HCT116 (cell line): ENCODE measurements at regions not wholly inside any gene's neighbourhood (a gene's known extent, or its start where the extent isn't known, plus 50 kb on each side); places are given as distances from the start of the nearest gene placed in this dataset.

Experiments used
- ATAC-seq: fragments of 200-7000 bp; cut with Tn5 transposase; 2 replicates; pipeline ENCODE4 v1.9.1; 2020; ENCODE audit warnings: mild to moderate bottlenecking, moderate library complexity
- BruUV-seq: library from RNA; stranded (reverse); fragments of 400-500 nt; replicated peaks from 2 replicates; lab custom pipeline; 2021; lab: Mats Ljungman, UMichigan
- CTCF ChIA-PET: fragments of 300-600 bp; sonication (Branson Sonifier 250); formaldehyde crosslinking; loops from one replicate; lab custom pipeline; 2021; ENCODE audit warnings: antibody characterized with exemption; lab: Charles Lee
- POLR2A ChIA-PET: fragments of 300-600, 350-600 bp; sonication (Branson Sonifier 250); formaldehyde crosslinking; loops from one replicate; lab custom pipeline; 2021; ENCODE audit warnings: antibody characterized with exemption; lab: Charles Lee
- RAD21 ChIA-PET, 2 experiments: fragments of 300-600 bp; sonication (Branson Sonifier 250); formaldehyde crosslinking; loops; one replicate each; lab custom pipeline; 2023; ENCODE audit warnings: low total read pairs in 2 of 2; ENCODE audit not compliant: uncharacterized antibody in 2 of 2, unreplicated experiment in 2 of 2, low non-redundant PET in 1 of 2; lab: Charles Lee
- DNase-seq: peaks from one replicate; pipeline ENCODE4 v3.0.0-alpha.2; 2010; ENCODE audit warnings: low read depth, low spot score
- H2AFZ ChIP-seq: fragments of 200-600 bp; shearing (Covaris generic), sonication (generic); 2 replicates; pipeline ENCODE4 v1.6.1; 2017; ENCODE audit warnings: low read depth, mixed run types, mixed read lengths, antibody characterized with exemption, low read length; ENCODE audit not compliant: poor library complexity, severe bottlenecking
- H3K27ac ChIP-seq: 2 replicates; pipeline ENCODE4 v1.5.1; 2012; ENCODE audit warnings: low read depth, low read length
- H3K27me3 ChIP-seq: fragments of 200-600 bp; sonication (generic); 2 replicates; pipeline ENCODE4 v1.6.1; 2016; ENCODE audit warnings: mixed run types, low read length, mixed read lengths; ENCODE audit not compliant: insufficient read depth
- H3K36me3 ChIP-seq, 2 experiments: fragments of 200-500 bp in 1 of 2; fragments of 200-600 bp in 1 of 2; sonication (Bioruptor generic) in 1 of 2; sonication (generic) in 1 of 2; 2 replicates each; pipeline versions ENCODE4 v1.5.1 to v1.6.1; 2014 to 2016; ENCODE audit warnings: low read length in 2 of 2, inconsistent platforms in 1 of 2, mixed read lengths in 1 of 2, mixed run types in 1 of 2; ENCODE audit not compliant: insufficient read depth in 2 of 2, control insufficient read depth in 1 of 2
- H3K4me1 ChIP-seq, 2 experiments: fragments of 200-600 bp in 1 of 2; sonication (generic) in 1 of 2; 2 replicates each; pipeline versions ENCODE4 v1.5.1 to v1.6.1; 2012 to 2017; ENCODE audit warnings: low read length in 2 of 2, inconsistent platforms in 1 of 2, mild to moderate bottlenecking in 1 of 2, mixed read lengths in 1 of 2, mixed run types in 1 of 2, moderate library complexity in 1 of 2; ENCODE audit not compliant: insufficient read depth in 2 of 2, control insufficient read depth in 1 of 2
- H3K4me2 ChIP-seq: fragments of 200-600 bp; sonication (generic); 2 replicates; pipeline ENCODE4 v1.6.1; 2017; ENCODE audit warnings: mixed run types, low read length, mixed read lengths
- H3K4me3 ChIP-seq, 2 experiments: fragments of 200-600 bp in 1 of 2; sonication (generic) in 1 of 2; replicated peaks in 1 of 2; 2 replicates each; pipeline ENCODE4 v1.5.1; 2011 to 2016; ENCODE audit warnings: low read length in 2 of 2, control low read depth in 1 of 2, low read depth in 1 of 2, mild to moderate bottlenecking in 1 of 2, mixed read lengths in 1 of 2, mixed run types in 1 of 2
- H3K79me2 ChIP-seq: fragments of 200-600 bp; sonication (generic); 2 replicates; pipeline ENCODE4 v1.6.1; 2017; ENCODE audit warnings: mild to moderate bottlenecking, mixed run types, low read length, moderate library complexity, mixed read lengths; ENCODE audit not compliant: insufficient read depth
- H3K9ac ChIP-seq: fragments of 200-600 bp; sonication (generic); 2 replicates; pipeline ENCODE4 v1.6.1; 2016; ENCODE audit warnings: low read length, mixed read lengths
- H3K9me2 ChIP-seq: fragments of 200-600 bp; sonication (generic), shearing (Covaris generic); 2 replicates; pipeline ENCODE4 v1.6.1; 2017; ENCODE audit warnings: mixed run types, mild to moderate bottlenecking, moderate library complexity; ENCODE audit not compliant: insufficient read depth
- H3K9me3 ChIP-seq, 2 experiments: fragments of 200-500 bp in 1 of 2; fragments of 200-600 bp in 1 of 2; sonication (Bioruptor generic) in 1 of 2; sonication (generic) in 1 of 2; 2 replicates each; pipeline ENCODE4 v1.6.1; 2014 to 2017; ENCODE audit warnings: low read length in 2 of 2, mixed read lengths in 2 of 2, inconsistent platforms in 1 of 2, low read depth in 1 of 2, mild to moderate bottlenecking in 1 of 2, mixed run types in 1 of 2, moderate library complexity in 1 of 2; ENCODE audit not compliant: control insufficient read depth in 1 of 2, insufficient read depth in 1 of 2
- H4K20me1 ChIP-seq: fragments of 200-600 bp; sonication (generic), shearing (Covaris generic); 2 replicates; pipeline ENCODE4 v1.6.1; 2017; ENCODE audit warnings: mixed run types, mild to moderate bottlenecking, moderate library complexity; ENCODE audit not compliant: insufficient read depth
- ATF3 ChIP-seq: IDR thresholded peaks from 2 replicates; pipeline ENCODE4 v1.6.1; 2012
- CTCF ChIP-seq, 3 experiments: fragments of 200-600 bp in 1 of 3; sonication (generic) in 1 of 3; IDR thresholded peaks in 2 of 3; conservative IDR thresholded peaks in 1 of 3; 2 replicates each; pipeline ENCODE4 v1.5.1; 2012 to 2017; ENCODE audit warnings: low read depth in 2 of 3, low read length in 2 of 3, antibody characterized with exemption in 1 of 3, borderline replicate concordance in 1 of 3, control low read depth in 1 of 3, mild to moderate bottlenecking in 1 of 3, mixed read lengths in 1 of 3, mixed run types in 1 of 3, moderate library complexity in 1 of 3; ENCODE audit not compliant: insufficient read depth in 1 of 3
- ELF1 ChIP-seq: IDR thresholded peaks from 2 replicates; pipeline ENCODE4 v1.6.1; 2012; ENCODE audit warnings: low read depth, borderline replicate concordance
- EZH2phosphoT487 ChIP-seq: fragments of 200-600 bp; IDR thresholded peaks from 2 replicates; pipeline ENCODE4 v1.6.1; 2018; ENCODE audit warnings: antibody characterized with exemption, borderline replicate concordance
- FOSL1 ChIP-seq: IDR thresholded peaks from 2 replicates; pipeline ENCODE4 v1.6.1; 2012; ENCODE audit warnings: low read depth
- JUND ChIP-seq: IDR thresholded peaks from 2 replicates; pipeline ENCODE4 v1.6.1; 2012
- POLR2AphosphoS5 ChIP-seq: IDR thresholded peaks from 2 replicates; pipeline ENCODE4 v1.6.1; 2011; ENCODE audit warnings: mild to moderate bottlenecking, low read depth, low read length, moderate library complexity
- REST ChIP-seq: IDR thresholded peaks from 2 replicates; pipeline ENCODE4 v1.6.1; 2012; ENCODE audit warnings: low read depth
- SIN3A ChIP-seq: IDR thresholded peaks from 2 replicates; pipeline ENCODE4 v1.6.1; 2012; ENCODE audit warnings: low read depth
- SRF ChIP-seq: IDR thresholded peaks from 2 replicates; pipeline ENCODE4 v1.6.1; 2012; ENCODE audit warnings: low read depth
- YY1 ChIP-seq: IDR thresholded peaks from 2 replicates; pipeline ENCODE4 v1.6.1; 2011; ENCODE audit warnings: low read length, low read depth, moderate library complexity, mild to moderate bottlenecking; ENCODE audit not compliant: insufficient replicate concordance; ENCODE audit errors: extremely low read depth
- ZFX ChIP-seq: fragments of 450-650 bp; IDR thresholded peaks from 2 replicates; pipeline ENCODE4 v1.6.1; 2017
- ZNF274 ChIP-seq: fragments of 200-500 bp; sonication (Bioruptor generic); IDR thresholded peaks from 2 replicates; pipeline ENCODE4 v1.6.1; 2014; ENCODE audit warnings: mild to moderate bottlenecking, low read depth, low read length, inconsistent platforms
- intact Hi-C: fragments of 100-400 bp; cut with micrococcal nuclease; formaldehyde crosslinking; loops from 2 replicates; pipeline ENCODE4 v1.10.0; 2022

- H3K36me3 ChIP-seq = no peaks in the 10 kb centered on the region
- no peaks in the 10 kb centered on the region for H3K4me1 ChIP-seq
- DNase-seq = no peak
- no peaks in the 10 kb centered on the region for H4K20me1 ChIP-seq
- no TSS peak for BruUV-seq
- RAD21 ChIA-PET = no interaction called here
- peaks cover 21% of the 10 kb centered on the region; the same call in 1 of the 2 replicates for H3K27me3 ChIP-seq
- no peak overlapping the region for H3K9ac ChIP-seq
- TF ChIP-seq ZNF274 = no peak
- no peak for TF ChIP-seq ELF1
- TF ChIP-seq SRF = no peak
- TF ChIP-seq REST = no peak
- TF ChIP-seq ZFX = no peak
- no peak for TF ChIP-seq CTCF (IDR thresholded peaks at IDR 0.05 in 2 of 3, conservative IDR thresholded peaks at IDR 0.05 in 1 of 3; ENCODE audit: borderline replicate concordance in 1 of 3, insufficient read depth in 1 of 3, low read depth in 2 of 3, low read length in 2 of 3)
- TF ChIP-seq EZH2phosphoT487 = no peak
- TF ChIP-seq YY1 = no peak
- TF ChIP-seq POLR2AphosphoS5 = no peak
- no peak for TF ChIP-seq ATF3
- no peak for TF ChIP-seq SIN3A
- no peak for TF ChIP-seq JUND
- no peak for TF ChIP-seq FOSL1
- TF ChIP-seq, all 23 proteins: peak for 0
- H3K27ac ChIP-seq = no peak overlapping the region
- intact Hi-C loops = no loop called here
- POLR2A ChIA-PET = no interaction called here
- CTCF ChIA-PET = no interaction called here
- H3K9me2 ChIP-seq = no peaks in the 10 kb centered on the region
- H3K9me3 ChIP-seq = no peaks in the 10 kb centered on the region
- H3K4me2 ChIP-seq = no peak overlapping the region
- H3K79me2 ChIP-seq = no peaks in the 10 kb centered on the region
- no peak overlapping the region for H2AFZ ChIP-seq
- no peak for ATAC-seq
- no peak overlapping the region for H3K4me3 ChIP-seq
Observed at GRCh38 chr7:135815033-135815432, 66.4 kb upstream of the FAM180A start.
